ENCODE measurements at regions not wholly inside any gene's neighbourhood (a gene's known extent, or its start where the extent isn't known, plus 50 kb on each side); places are given as distances from the start of the nearest gene placed in this dataset.

GRCh38 chr5:134464988-134465815 lies 53.5 kb upstream of the CDKN2AIPNL start (continued):
- TF ChIP-seq NR2C1 (IDR thresholded peaks at IDR 0.05) (peak; percentile 73), NR2C1 (tag; IDR thresholded peaks at IDR 0.05) (peak; percentile 67), TFAP4 (CRISPR knock-in tag; IDR thresholded peaks at IDR 0.05; ENCODE audit: borderline replicate concordance) (0 out of 2 replicates have a peak, but pooled peaks have one; percentile 11), NR4A1 (CRISPR knock-in tag; IDR thresholded peaks at IDR 0.05) (no peak), NR4A1 (tag; IDR thresholded peaks at IDR 0.05) (0 out of 2 replicates have a peak, but pooled peaks have one; percentile 16), E2F5 (CRISPR knock-in tag; IDR thresholded peaks at IDR 0.05) (no peak), ERF (CRISPR knock-in tag; IDR thresholded peaks at IDR 0.05) (0 out of 2 replicates have a peak, but pooled peaks have one; percentile 17), ZNF592 (IDR thresholded peaks at IDR 0.05) (peak; percentile 45; the same call in 1 of the 2 replicates), ESRRA (IDR thresholded peaks at IDR 0.05; ENCODE audit: borderline replicate concordance, low read depth) (peak; percentile 82; the same call in 1 of the 2 replicates), ELF1 (tag; IDR thresholded peaks at IDR 0.05) (no peak), ZNF134 (CRISPR knock-in tag; conservative IDR thresholded peaks at IDR 0.05) (0 out of 2 replicates have a peak, but pooled peaks have one; percentile 73), ZFP36 (IDR thresholded peaks at IDR 0.05; ENCODE audit: low read depth, low read length, partially characterized antibody) (peak; percentile 21), ID3 (CRISPR knock-in tag; IDR thresholded peaks at IDR 0.05) (no peak), ID3 (tag; IDR thresholded peaks at IDR 0.05) (0 out of 2 replicates have a peak, but pooled peaks have one; percentile 23), FOXK2 (conservative IDR thresholded peaks at IDR 0.05 in 1 of 2, IDR thresholded peaks at IDR 0.05 in 1 of 2; ENCODE audit: low read depth in 2 of 2) (no peak), RBM25 (IDR thresholded peaks at IDR 0.05; ENCODE audit: low read depth, low read length, severe bottlenecking) (peak; percentile 15), TEAD4 (IDR thresholded peaks at IDR 0.05; ENCODE audit: low read length) (no peak), TEAD4 (CRISPR knock-in tag; IDR thresholded peaks at IDR 0.05; ENCODE audit: borderline replicate concordance) (no peak), ZNF589 (CRISPR knock-in tag; IDR thresholded peaks at IDR 0.05; ENCODE audit: low read depth) (peak; percentile 55; the same call in 1 of the 2 replicates), ZNF217 (CRISPR knock-in tag; IDR thresholded peaks at IDR 0.05) (no peak)

All from K562 (cell line).